HCT116 (cell line): ENCODE measurements at regions not wholly inside any gene's neighbourhood (a gene's known extent, or its start where the extent isn't known, plus 50 kb on each side); places are given as distances from the start of the nearest gene placed in this dataset.

Source experiments
- EGR1 ChIP-seq: IDR thresholded peaks from 2 replicates; pipeline ENCODE4 v1.6.1; 2012; ENCODE audit warnings: low read depth
- EZH2 ChIP-seq: fragments of 200-600 bp; sonication (generic); IDR thresholded peaks from 2 replicates; pipeline ENCODE4 v1.6.1; 2017; ENCODE audit warnings: antibody characterized with exemption, mixed run types
- EZH2phosphoT487 ChIP-seq: fragments of 200-600 bp; IDR thresholded peaks from 2 replicates; pipeline ENCODE4 v1.6.1; 2018; ENCODE audit warnings: antibody characterized with exemption, borderline replicate concordance
- JUND ChIP-seq: IDR thresholded peaks from 2 replicates; pipeline ENCODE4 v1.6.1; 2012
- POLR2A ChIP-seq: IDR thresholded peaks from 2 replicates; pipeline ENCODE4 v1.7.0; 2011; ENCODE audit warnings: borderline replicate concordance; ENCODE audit not compliant: insufficient read depth, insufficient read length; ENCODE audit errors: extremely low read depth
- RAD21 ChIP-seq: IDR thresholded peaks from 2 replicates; pipeline ENCODE4 v1.6.1; 2012; ENCODE audit warnings: low read depth, mild to moderate bottlenecking
- SIN3A ChIP-seq: IDR thresholded peaks from 2 replicates; pipeline ENCODE4 v1.6.1; 2012; ENCODE audit warnings: low read depth
- YY1 ChIP-seq: IDR thresholded peaks from 2 replicates; pipeline ENCODE4 v1.6.1; 2011; ENCODE audit warnings: low read length, low read depth, moderate library complexity, mild to moderate bottlenecking; ENCODE audit not compliant: insufficient replicate concordance; ENCODE audit errors: extremely low read depth
- TF ChIP-seq, protein P1 (sequence below), 3 experiments: fragments of 200-600 bp in 1 of 3; sonication (generic) in 1 of 3; IDR thresholded peaks in 2 of 3; conservative IDR thresholded peaks in 1 of 3; 2 replicates each; pipeline ENCODE4 v1.5.1; 2012 to 2017; ENCODE audit warnings: low read depth in 2 of 3, low read length in 2 of 3, antibody characterized with exemption in 1 of 3, borderline replicate concordance in 1 of 3, control low read depth in 1 of 3, mild to moderate bottlenecking in 1 of 3, mixed read lengths in 1 of 3, mixed run types in 1 of 3, moderate library complexity in 1 of 3; ENCODE audit not compliant: insufficient read depth in 1 of 3
- TF ChIP-seq, protein P2 (sequence below): IDR thresholded peaks from 2 replicates; pipeline ENCODE4 v1.6.1; 2011; ENCODE audit warnings: mild to moderate bottlenecking, low read length, moderate library complexity; ENCODE audit not compliant: insufficient replicate concordance; ENCODE audit errors: extremely low read depth

DNA sequence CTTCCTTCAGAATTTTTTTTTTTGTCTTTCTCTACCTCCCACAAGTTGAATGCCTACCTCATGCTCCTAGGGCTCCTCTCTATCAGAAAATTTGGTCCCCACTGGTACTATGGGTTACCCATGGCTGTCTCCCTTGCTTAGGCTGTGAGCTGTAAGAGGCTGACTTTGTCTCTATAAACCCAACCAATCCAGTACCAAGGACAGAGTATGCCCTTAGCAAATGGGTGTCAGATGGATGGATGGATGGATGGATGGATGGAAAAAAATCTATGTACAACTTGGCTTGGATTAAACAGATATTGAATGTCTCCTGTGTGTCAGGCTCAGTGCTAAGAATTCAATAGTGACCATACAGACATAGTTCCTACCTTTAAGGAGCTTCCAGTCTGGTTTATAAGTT is 398.2 kb upstream of the TRPC7 start:
- no peak for TF ChIP-seq EGR1
- TF ChIP-seq, protein P1, sequence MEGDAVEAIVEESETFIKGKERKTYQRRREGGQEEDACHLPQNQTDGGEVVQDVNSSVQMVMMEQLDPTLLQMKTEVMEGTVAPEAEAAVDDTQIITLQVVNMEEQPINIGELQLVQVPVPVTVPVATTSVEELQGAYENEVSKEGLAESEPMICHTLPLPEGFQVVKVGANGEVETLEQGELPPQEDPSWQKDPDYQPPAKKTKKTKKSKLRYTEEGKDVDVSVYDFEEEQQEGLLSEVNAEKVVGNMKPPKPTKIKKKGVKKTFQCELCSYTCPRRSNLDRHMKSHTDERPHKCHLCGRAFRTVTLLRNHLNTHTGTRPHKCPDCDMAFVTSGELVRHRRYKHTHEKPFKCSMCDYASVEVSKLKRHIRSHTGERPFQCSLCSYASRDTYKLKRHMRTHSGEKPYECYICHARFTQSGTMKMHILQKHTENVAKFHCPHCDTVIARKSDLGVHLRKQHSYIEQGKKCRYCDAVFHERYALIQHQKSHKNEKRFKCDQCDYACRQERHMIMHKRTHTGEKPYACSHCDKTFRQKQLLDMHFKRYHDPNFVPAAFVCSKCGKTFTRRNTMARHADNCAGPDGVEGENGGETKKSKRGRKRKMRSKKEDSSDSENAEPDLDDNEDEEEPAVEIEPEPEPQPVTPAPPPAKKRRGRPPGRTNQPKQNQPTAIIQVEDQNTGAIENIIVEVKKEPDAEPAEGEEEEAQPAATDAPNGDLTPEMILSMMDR (IDR thresholded peaks at IDR 0.05 in 2 of 3, conservative IDR thresholded peaks at IDR 0.05 in 1 of 3; ENCODE audit: borderline replicate concordance in 1 of 3, insufficient read depth in 1 of 3, low read depth in 2 of 3, low read length in 2 of 3), result no peak
- TF ChIP-seq RAD21, result no peak
- no peak for TF ChIP-seq POLR2A
- TF ChIP-seq SIN3A, result no peak
- TF ChIP-seq EZH2phosphoT487, result no peak
- TF ChIP-seq, protein P2, sequence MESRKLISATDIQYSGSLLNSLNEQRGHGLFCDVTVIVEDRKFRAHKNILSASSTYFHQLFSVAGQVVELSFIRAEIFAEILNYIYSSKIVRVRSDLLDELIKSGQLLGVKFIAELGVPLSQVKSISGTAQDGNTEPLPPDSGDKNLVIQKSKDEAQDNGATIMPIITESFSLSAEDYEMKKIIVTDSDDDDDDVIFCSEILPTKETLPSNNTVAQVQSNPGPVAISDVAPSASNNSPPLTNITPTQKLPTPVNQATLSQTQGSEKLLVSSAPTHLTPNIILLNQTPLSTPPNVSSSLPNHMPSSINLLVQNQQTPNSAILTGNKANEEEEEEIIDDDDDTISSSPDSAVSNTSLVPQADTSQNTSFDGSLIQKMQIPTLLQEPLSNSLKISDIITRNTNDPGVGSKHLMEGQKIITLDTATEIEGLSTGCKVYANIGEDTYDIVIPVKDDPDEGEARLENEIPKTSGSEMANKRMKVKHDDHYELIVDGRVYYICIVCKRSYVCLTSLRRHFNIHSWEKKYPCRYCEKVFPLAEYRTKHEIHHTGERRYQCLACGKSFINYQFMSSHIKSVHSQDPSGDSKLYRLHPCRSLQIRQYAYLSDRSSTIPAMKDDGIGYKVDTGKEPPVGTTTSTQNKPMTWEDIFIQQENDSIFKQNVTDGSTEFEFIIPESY, result no peak
- no peak for TF ChIP-seq YY1
- TF ChIP-seq EZH2, result no peak
- TF ChIP-seq JUND, result no peak
